Prostate gland (tissue), 2 donors: ENCODE measurements at regions not wholly inside any gene's neighbourhood (a gene's known extent, or its start where the extent isn't known, plus 50 kb on each side); places are given as distances from the start of the nearest gene placed in this dataset.

Experiments
- DNase-seq: peaks from one replicate; pipeline ENCODE4 v3.0.0-alpha.2; 2019; ENCODE audit warnings: low spot score
- H3K27ac ChIP-seq, 2 donors: fragments of 200-600 bp; sonication (generic); 2 replicates each; pipeline ENCODE4 v1.5.1; 2017 to 2019
- H3K27me3 ChIP-seq: fragments of 200-600 bp; sonication (generic); replicated peaks from 2 replicates; pipeline ENCODE4 v1.5.1; 2019; ENCODE audit not compliant: insufficient read depth
- H3K36me3 ChIP-seq, 2 donors: fragments of 200-600 bp; sonication (generic); 1 replicate in 1 of 2; 2 replicates in 1 of 2; pipeline versions ENCODE4 v1.5.1 to v1.8.1; 2017 to 2019
- H3K4me1 ChIP-seq: fragments of 200-600 bp; sonication (generic); replicated peaks from 2 replicates; pipeline ENCODE4 v1.5.1; 2019
- H3K4me3 ChIP-seq, 2 donors: fragments of 200-600 bp; sonication (generic); 2 replicates each; pipeline ENCODE4 v1.5.1; 2017 to 2019
- H3K9me3 ChIP-seq: fragments of 200-600 bp; sonication (generic); 2 replicates; pipeline ENCODE4 v1.5.1; 2017
- CTCF ChIP-seq, 4 experiments: fragments of 200-600 bp in 2 of 4; fragments of 450-650 bp in 2 of 4; sonication (generic) in 2 of 4; IDR thresholded peaks; 1 replicate in 3 of 4; 2 replicates in 1 of 4; pipeline ENCODE4 v1.5.1; 2016 to 2019; ENCODE audit warnings: antibody characterized with exemption in 4 of 4, mild to moderate bottlenecking in 2 of 4, moderate library complexity in 2 of 4
- POLR2A ChIP-seq: fragments of 450-650 bp; IDR thresholded peaks from one replicate; pipeline ENCODE4 v1.6.1; 2016; ENCODE audit warnings: antibody characterized with exemption, mild to moderate bottlenecking
- POLR2AphosphoS5 ChIP-seq: sonication (generic); formaldehyde crosslinking; IDR thresholded peaks from one replicate; pipeline ENCODE4 v1.6.1; 2017; ENCODE audit warnings: antibody characterized with exemption
- WGBS: methylation state at CpG from one replicate; pipeline ENCODE4 v1.1.5; 2018; 5-methylcytosine and 5-hydroxymethylcytosine counted together
- intact Hi-C: fragments of 100-400 bp; cut with DNase I; formaldehyde crosslinking; loops from one replicate; pipeline ENCODE4 v1.14.2; 2022

- H3K36me3 ChIP-seq, result no peaks in the 10 kb centered on the region
- TF ChIP-seq POLR2A (no peak), POLR2AphosphoS5 (no peak), CTCF (IDR thresholded peaks at IDR 0.05) (no peak)
- WGBS, result 89% methylated on average over 4 of the region's 4 CpGs
- no peaks in the 10 kb centered on the region for H3K4me1 ChIP-seq
- no peak overlapping the region for H3K27ac ChIP-seq
- no peaks in the 10 kb centered on the region for H3K27me3 ChIP-seq
- no peaks in the 10 kb centered on the region for H3K9me3 ChIP-seq
- intact Hi-C loops, result no loop called here
- no peak overlapping the region for H3K4me3 ChIP-seq
- no peak for DNase-seq
Measured at GRCh38 chr18:46265196-46266156, 161.3 kb downstream of the HAUS1 start.

GRCh38 chr18:46266473-46266872, 162.3 kb downstream of the HAUS1 start:
- Histone ChIP-seq H3K4me3 (no peak overlapping the region), H3K4me1 (no peaks in the 10 kb centered on the region), H3K27ac (no peak overlapping the region), H3K9me3 (no peaks in the 10 kb centered on the region), H3K36me3 (no peaks in the 10 kb centered on the region), H3K27me3 (no peaks in the 10 kb centered on the region)
- DNase-seq, result no peak
- no peak for TF ChIP-seq POLR2A
- intact Hi-C loops, result no loop called here
- 81% methylated on average over 3 of the region's 3 CpGs for WGBS

- intact Hi-C loops, result no loop called here
- no peak overlapping the region for H3K27ac ChIP-seq
- H3K27me3 ChIP-seq, result no peaks in the 10 kb centered on the region
- H3K9me3 ChIP-seq, result no peaks in the 10 kb centered on the region
- 93% methylated on average over 2 of the region's 2 CpGs for WGBS
- DNase-seq, result no peak
- no peak overlapping the region for H3K4me3 ChIP-seq
- no peak for TF ChIP-seq CTCF (IDR thresholded peaks at IDR 0.05)
- no peak for TF ChIP-seq POLR2AphosphoS5
- H3K36me3 ChIP-seq, result no peaks in the 10 kb centered on the region
- no peaks in the 10 kb centered on the region for H3K4me1 ChIP-seq
Measured at GRCh38 chr18:46268671-46269070, 164.5 kb downstream of the HAUS1 start.

- Histone ChIP-seq H3K4me1 (no peaks in the 10 kb centered on the region), H3K36me3 (no peaks in the 10 kb centered on the region), H3K27ac (no peak overlapping the region), H3K27me3 (no peaks in the 10 kb centered on the region), H3K4me3 (no peak overlapping the region), H3K9me3 (no peaks in the 10 kb centered on the region)
- WGBS, result 79% methylated on average over 1 of the region's 1 CpG
- intact Hi-C loops, result no loop called here
- TF ChIP-seq CTCF (IDR thresholded peaks at IDR 0.05) (no peak), POLR2A (no peak), POLR2AphosphoS5 (no peak)
- no peak for DNase-seq
Measured at GRCh38 chr18:46269275-46269674, 165.1 kb downstream of the HAUS1 start.

GRCh38 chr18:46271488-46271887, 167.3 kb downstream of the HAUS1 start:
- intact Hi-C loops, result no loop called here
- no peaks in the 10 kb centered on the region for H3K9me3 ChIP-seq
- no peaks in the 10 kb centered on the region for H3K27me3 ChIP-seq
- 80% methylated on average over 2 of the region's 2 CpGs for WGBS
- H3K36me3 ChIP-seq, result no peaks in the 10 kb centered on the region
- no peak for TF ChIP-seq POLR2A
- TF ChIP-seq POLR2AphosphoS5, result no peak
- TF ChIP-seq CTCF (IDR thresholded peaks at IDR 0.05), result no peak
- no peak overlapping the region for H3K27ac ChIP-seq
- no peaks in the 10 kb centered on the region for H3K4me1 ChIP-seq
- DNase-seq, result no peak
- H3K4me3 ChIP-seq, result no peak overlapping the region
